Coronary artery (tissue), 2 donors: ENCODE measurements at regions not wholly inside any gene's neighbourhood (a gene's known extent, or its start where the extent isn't known, plus 50 kb on each side); places are given as distances from the start of the nearest gene placed in this dataset.

ENCODE experiments used
- DNase-seq: peaks from one replicate; pipeline ENCODE4 v3.0.0-alpha.2; 2017; ENCODE audit warnings: low spot score
- H3K27ac ChIP-seq, 2 donors: fragments of 200-600 bp; sonication (generic); one replicate each; pipeline ENCODE4 v1.5.1; 2016 to 2019
- H3K4me3 ChIP-seq: fragments of 200-600 bp; sonication (generic); 2 replicates; pipeline ENCODE4 v1.5.1; 2016; ENCODE audit warnings: mild to moderate bottlenecking, moderate library complexity
- TF ChIP-seq, protein P1 (sequence below): fragments of 200-600 bp; sonication (generic); IDR thresholded peaks from one replicate; pipeline ENCODE4 v1.5.1; 2019; ENCODE audit warnings: antibody characterized with exemption

DNA sequence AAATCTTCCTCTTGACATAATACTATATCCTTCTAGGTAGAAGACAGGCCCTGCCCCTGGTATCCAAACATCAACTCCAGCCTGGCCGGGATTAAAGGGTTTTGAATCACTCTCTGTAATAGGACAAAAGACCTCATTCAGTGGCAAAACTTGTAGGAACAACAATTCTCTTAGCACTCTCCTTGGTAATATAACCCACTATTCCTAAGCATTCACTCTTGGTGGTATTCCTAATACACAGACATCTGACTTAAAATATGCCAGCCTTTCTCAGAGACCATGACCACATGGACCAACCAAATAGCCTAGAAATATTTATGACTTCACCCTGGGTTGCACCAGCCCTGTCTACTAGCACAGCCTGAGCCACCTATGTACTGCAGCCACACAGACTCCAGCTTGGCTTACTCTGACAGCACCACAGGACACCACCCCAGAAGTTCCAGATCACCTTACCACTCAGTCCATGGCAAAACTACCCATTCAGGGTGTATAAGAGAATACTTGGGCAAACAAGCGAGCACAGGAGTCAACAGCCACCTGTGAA, 244.9 kb upstream of the NEBL start:
- no peak for DNase-seq
- Histone ChIP-seq H3K27ac (no peak overlapping the region), H3K4me3 (no peak overlapping the region)
- TF ChIP-seq, protein P1, sequence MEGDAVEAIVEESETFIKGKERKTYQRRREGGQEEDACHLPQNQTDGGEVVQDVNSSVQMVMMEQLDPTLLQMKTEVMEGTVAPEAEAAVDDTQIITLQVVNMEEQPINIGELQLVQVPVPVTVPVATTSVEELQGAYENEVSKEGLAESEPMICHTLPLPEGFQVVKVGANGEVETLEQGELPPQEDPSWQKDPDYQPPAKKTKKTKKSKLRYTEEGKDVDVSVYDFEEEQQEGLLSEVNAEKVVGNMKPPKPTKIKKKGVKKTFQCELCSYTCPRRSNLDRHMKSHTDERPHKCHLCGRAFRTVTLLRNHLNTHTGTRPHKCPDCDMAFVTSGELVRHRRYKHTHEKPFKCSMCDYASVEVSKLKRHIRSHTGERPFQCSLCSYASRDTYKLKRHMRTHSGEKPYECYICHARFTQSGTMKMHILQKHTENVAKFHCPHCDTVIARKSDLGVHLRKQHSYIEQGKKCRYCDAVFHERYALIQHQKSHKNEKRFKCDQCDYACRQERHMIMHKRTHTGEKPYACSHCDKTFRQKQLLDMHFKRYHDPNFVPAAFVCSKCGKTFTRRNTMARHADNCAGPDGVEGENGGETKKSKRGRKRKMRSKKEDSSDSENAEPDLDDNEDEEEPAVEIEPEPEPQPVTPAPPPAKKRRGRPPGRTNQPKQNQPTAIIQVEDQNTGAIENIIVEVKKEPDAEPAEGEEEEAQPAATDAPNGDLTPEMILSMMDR, result no peak

DNA sequence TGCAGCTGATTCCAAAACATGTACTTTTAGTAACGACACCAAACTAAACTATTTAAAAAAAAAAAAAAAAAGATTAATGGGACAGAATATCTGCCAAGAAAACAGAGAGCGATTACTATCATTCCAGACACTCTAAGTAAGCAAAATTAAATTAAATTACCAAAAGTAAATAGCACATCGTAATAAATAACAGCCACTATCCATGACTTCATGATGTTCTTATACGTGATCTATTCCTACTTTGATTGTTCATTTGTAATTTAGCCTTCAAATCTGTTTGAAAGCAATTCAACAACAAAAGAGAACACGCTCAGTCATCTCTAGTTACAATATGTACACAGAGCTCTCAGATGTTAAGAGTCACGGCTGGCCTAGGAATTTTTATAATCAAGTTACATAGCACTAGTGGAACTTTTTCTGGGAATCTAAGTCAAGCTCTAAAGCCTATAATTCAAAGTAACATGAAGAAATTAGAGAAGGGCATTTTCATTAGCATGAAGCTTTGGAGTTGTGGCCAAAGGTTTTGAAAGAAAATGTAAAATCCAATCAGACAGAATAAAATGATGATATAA, 241.7 kb upstream of the NEBL start:
- no peak overlapping the region for H3K27ac ChIP-seq
- TF ChIP-seq, protein P1, result no peak
- no peak overlapping the region for H3K4me3 ChIP-seq
- DNase-seq, result no peak

DNA sequence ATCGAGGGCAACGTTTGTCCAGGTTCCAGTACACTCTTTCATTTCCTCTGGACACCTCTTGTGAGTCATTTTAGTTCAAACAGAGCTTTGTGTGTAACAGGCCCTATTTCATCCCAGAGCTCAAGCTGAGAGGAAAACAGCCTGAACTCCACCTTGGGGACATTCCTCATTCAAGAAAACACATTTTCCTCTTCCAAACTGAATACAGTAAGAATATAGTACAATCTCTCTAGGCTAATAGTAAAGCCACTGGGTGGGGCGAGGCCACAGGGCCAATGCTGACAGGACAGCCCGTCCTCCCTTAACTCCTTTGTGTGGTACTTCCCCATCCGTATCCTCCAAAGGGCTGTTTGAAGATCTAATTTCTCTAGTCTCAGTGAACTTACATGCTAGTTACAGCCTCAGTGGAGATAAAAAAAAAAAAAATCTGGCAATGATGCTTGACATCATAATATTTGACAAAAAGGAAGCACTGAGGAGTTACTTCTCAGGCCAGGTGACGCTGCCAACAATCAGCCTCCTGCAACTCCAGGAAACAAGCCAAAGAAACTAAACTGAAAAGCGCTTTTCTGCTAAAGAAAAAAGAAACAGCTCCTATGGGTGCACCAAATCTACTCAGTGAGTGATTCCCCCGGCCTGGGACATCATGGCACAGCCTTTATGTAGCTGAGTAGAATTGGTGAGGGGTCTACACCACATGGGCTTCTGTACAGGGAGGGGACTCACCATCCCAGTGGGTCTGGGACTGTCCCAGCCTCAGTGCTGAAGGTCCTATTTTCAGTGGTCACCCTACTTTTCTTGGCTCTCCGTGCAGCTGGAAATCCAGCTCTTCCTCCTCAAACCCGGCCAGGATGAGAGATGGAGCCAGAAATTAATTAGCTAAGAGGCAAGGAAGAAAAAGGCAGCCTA, 238.2 kb upstream of the NEBL start:
- TF ChIP-seq, protein P1, result no peak
- Histone ChIP-seq H3K4me3 (no peak overlapping the region), H3K27ac (no peak overlapping the region)
- DNase-seq, result no peak

DNA sequence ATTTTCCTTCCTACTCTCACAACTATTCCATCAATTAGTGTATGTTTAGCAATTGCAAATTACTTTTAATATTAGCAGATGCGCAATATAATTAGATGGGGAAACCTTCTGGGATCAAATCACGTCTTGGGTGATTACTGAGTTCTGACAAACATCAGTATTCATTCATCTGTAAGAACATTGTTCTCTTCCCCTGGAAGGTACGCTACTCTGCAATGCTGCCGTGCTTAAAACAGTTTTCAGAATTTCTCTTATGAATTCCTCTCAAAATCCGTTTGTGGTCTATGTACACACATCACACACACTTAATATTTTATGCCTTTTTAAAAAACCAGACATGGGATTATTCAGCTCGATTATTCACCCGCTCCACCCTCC, 237.5 kb upstream of the NEBL start:
- TF ChIP-seq, protein P1, result no peak
- Histone ChIP-seq H3K4me3 (no peak overlapping the region), H3K27ac (no peak overlapping the region)
- DNase-seq, result no peak

DNA sequence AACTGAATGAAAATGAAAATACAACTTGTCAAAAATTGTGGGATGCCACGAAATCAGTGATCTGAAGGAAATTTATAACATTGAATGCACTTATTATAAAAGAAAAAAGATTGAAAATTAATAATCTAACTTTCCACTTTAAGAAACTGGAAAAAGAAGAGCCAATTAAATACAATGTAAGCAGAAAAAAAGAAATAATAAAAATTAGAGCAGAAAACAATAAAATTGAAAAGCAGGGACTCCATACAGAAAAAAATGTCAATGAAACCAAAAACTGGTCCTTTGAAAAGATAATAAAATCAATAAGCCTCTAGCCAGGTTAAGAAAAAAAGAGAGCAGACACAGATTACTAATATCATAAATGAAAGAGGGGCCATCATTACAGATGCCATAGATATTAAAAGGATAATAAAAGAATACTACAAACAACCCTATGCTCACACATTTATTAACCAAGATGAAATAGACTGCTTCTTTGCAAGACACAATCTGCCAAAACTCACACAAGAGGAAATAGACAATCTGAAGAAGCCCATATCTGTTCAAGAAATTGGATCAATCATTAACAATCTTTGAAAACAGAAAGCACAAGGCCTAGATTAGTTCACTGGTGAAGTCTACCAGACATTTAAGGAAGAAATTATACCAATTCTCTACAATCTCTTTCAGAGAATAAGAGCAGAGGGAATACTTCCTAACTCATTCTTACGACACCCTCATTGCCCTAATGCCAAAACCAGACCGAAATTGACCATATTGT, 233.8 kb upstream of the NEBL start:
- no peak overlapping the region for H3K4me3 ChIP-seq
- DNase-seq, result no peak
- TF ChIP-seq, protein P1, result no peak

DNA sequence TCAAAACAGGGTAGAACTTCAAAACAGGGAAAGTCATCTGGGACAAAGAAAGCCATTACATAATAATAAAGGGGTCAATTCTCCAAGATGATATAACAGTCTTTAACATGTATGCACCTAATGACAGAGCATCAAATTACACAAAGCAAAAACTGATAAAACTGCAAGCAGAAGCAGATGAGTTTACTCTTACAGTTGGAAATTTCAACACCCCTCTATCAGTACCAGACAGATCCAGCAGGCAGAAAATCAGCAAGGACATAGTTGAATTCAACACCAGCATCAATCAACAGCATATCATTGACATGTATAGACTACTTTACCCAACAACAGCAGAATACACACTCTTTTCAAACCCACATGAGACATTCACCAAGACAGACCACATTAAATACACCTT, 233.0 kb upstream of the NEBL start:
- TF ChIP-seq, protein P1, result no peak
- no peak overlapping the region for H3K4me3 ChIP-seq

More for the DNA sequence above, 233.8 kb upstream of the NEBL start:
- H3K27ac ChIP-seq, result no peak overlapping the region

More for the DNA sequence above, 233.0 kb upstream of the NEBL start:
- DNase-seq, result no peak
- H3K27ac ChIP-seq, result no peak overlapping the region
